Tongue (tissue), 1 donor: ENCODE measurements at regions not wholly inside any gene's neighbourhood (a gene's known extent, or its start where the extent isn't known, plus 50 kb on each side); places are given as distances from the start of the nearest gene placed in this dataset.

Experiments
- DNase-seq: peaks from one replicate; pipeline ENCODE4 v3.0.0-alpha.2; 2015

DNA sequence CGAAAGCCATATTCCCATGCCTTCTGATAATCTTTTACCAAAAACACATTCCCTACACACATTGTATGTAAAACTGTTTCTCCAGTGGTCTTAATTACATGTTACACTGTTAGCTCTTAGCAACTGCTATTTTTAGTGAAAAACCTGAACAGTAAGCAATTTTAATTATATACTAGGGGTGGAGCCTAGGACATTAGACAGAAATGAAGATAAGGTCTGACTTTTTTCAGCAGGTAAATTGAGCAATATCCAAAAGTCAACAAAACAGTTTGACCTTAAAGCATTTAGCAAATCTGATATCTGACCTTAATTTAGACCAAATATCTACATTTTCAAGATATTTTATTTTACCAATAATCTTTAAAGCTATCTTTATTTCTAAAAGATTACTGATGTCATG is 60.2 kb downstream of the PDE6H start:
- DNase-seq, result no peak

DNA sequence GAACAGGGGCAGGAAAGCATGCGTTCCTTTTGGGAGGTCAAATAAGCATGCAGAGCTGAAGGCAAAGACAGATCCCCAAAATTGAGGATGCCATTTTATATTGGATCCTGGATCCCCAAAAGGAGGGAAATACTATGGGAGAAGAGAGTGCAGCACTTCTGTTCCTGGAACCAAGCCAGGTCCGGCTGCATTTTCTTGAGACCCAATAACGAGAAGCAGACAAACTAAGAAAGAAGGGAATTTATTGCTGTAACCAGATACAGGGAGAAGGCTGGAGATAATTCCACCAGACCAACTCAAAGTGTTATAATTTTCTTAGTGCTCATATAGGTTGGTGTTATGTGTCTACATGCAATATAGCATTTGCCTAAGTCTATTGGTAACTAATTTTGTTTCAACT is 60.8 kb downstream of the PDE6H start:
- DNase-seq, result peak; percentile 40

DNA sequence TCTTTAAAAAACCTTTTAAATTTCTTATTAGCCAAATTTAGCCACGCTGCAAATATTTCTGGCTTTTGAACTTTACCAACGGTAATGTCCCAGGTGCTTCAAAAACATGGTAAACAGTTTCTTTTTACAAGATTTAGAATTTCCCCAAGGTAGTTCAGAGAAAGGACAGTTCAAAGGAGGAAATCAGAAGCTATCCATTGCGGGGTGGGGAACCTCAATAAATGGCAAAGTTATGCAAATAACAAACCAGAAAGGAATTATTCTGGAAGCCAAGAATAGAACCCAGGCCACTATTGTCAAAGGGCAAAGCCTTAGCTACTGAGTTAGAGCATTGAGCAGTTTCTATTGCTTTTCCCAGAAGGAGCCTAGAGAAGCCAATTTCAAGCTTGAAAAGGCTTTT is 62.3 kb downstream of the PDE6H start:
- no peak for DNase-seq

DNA sequence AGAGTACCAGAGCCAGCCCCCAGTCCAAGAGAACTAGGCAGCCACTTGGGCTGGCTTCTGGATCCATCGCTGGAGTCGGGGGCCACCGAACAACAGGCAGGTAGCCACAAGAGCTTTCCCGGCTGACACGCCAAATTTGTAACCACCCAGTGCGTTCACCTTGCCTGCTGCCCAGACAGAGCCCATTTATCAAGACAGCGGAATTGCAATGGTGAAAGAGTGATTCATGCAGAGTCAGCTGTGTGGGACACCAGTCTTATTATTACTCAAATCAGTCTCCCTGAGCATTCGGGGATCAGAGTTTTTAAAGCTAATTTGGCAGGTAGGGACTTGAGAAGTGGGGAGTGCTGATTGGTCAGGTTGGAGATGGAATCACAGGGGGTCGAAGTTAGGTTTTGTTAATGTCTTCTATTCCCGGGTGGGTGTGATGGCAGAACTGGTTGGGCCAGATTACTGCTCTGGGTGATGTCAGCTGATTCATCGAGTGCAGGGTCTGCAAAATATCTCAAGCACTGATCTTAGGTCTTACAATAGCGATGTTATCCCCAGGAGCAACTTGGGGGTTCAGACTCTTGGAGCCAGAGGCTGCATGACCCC is 64.3 kb downstream of the PDE6H start:
- no peak for DNase-seq

DNA sequence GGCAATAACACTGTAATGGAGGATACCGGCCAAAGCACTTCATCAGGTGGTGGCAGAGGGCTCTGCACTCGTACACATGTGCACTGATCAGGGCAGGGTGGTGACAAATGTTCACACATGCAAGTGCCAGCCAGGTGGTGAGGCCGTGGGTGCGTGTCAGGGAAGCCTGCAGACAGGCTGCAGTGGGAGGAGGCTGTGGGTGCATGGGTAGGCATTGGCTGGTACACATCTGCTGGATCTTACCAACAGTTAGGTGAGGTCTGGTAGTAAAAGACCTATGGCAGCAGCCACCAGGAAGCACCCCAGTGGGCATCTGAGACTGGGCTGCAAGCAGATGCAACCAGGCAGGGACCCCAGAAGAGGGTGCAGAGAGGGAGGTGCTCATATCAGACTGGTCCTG is 65.3 kb downstream of the PDE6H start:
- DNase-seq, result no peak

DNA sequence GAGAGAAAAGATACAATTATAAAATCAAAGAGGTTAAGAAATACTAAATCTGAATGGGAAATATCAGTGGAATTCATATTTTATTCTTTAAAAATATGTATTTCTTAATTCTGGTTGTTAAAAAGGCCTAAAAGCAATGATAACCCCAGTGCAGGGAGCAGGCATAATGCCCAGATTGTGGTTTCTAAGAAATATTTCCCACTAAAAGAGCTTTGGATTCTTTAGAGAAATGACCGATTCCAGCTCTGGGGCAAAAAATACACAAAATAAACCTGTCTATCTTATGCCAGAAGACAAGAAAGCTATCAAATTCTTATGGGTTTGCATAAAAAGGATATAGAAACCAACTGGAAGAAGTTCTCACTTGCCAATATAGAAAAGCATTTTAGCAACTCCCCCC is 71.6 kb downstream of the PDE6H start:
- no peak for DNase-seq

DNA sequence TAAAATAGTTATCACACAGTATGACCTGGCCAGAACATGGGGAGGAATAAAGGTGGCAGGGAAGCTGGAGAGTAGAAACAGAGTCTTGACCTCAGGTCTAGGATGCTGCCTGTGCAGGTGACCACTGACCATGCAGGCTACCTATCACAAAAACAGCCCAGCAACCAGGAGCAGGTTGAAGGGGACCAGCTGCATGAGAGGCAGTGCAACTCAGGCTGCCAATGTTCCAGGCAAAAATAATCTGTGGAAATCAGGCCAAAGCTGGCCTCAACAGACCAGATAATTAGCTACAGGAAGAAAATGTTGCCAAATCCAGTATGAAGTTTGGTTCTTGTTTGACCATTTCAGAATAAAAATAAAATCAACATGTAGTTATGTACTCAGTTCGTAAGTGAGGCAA is 72.6 kb downstream of the PDE6H start:
- no peak for DNase-seq

DNA sequence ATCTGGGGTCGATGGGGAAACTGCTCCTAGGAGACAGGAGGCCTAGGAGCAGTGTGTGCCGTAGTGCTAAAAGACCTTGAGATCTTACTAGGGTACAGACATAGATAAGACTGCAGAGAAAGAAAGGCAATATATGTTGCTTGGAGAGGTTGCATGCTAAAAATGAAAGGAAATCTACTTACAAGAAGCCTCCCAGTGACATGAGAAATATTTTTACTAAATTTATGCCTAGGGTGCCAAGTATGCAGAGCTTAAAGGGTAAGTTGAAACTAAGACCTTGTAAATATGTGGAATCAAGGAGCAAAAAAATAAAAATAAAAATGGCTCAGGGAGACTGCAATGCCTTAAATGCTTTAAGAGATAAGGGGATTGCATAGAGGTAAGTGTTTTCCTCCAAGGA is 74.8 kb downstream of the PDE6H start:
- no peak for DNase-seq

DNA sequence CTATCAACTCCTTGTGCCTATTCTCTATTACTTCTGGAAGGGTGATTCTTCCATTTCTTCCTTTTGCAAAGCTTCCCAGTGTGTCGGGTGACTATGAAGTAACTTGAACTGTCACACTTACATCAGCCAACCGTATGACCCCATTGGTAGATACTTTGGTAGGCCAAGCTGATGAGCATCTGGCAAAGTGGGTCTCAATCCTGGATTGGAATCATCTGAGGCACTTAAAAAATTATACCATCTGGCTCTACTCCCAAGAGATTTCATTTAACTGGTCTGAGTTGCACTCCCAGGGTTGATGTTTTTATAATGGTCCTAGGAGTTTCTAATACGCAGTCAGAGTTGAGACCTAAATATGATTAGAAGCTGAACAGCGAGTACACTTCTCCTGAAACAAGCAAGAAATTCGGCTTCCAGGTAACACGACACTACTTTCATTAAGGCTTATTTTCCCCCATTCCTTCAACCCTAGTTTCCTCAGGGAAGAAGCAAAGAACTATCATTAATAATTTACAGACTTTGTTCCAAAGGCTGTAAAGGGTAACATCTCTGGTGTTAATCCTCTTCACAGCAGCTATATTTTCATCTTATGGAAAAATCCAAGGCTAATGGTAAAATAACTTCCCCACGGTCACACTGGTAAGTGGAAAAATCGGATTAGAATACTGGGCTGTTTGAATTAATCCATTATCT is 76.8 kb downstream of the PDE6H start:
- no peak for DNase-seq

DNA sequence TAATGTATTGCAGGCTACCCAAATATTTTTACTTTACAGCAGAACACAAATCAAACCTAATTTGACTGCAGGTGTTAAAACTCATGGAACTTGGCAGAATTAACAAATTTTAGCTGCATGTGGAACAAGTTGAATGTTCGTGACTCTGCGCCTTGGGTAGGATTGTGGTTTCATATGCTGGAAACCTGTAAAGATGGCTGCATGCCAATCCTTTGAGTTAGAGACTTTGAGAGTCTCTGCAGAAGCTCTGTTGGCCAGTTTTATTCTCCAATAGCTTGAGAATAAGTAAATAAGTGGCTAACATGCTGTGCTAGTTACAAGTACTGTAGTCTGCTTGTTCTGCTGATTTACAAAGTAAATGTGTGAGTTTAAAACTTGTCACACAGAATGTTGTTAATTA is 77.8 kb downstream of the PDE6H start:
- DNase-seq, result peak; percentile 85

DNA sequence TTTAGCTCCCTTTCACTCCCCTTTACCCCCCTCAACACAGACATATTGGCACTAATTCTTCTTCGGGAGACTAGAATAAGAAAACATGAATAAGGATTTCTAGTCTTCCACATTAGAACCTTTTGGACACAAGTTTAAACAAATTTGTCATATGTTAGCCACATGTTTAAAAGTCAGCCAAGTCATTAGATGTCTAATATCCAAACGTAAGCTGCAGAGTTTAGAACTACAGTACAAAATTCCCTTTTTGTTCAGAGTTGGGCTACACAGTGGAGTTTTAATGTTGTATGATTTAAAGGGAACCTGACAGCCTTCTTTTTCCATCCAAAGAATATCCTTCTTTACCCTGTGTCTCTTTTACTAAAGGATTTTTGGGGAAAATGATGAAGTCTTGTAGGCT is 79.8 kb downstream of the PDE6H start:
- DNase-seq, result peak; percentile 42

DNA sequence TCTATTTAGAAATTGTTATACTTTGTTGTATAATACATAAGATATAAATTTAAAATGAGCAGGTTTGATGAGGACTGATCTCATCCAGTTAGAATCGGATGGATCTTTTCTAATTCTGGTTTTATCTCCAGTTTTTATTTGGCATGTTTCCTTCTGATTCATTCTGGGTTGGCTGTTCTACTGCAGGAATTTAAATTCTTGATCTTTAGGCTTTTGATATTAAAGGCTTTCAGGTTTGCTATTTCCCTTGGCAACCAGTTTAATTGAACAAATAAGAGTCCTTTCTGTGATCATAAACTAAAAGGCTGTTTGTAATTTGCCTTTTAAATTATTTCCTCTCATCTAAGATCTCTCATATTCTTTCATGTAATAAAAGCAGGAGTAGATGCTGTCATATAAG is 83.4 kb downstream of the PDE6H start:
- DNase-seq, result no peak
